ENCODE measurements at regions not wholly inside any gene's neighbourhood (a gene's known extent, or its start where the extent isn't known, plus 50 kb on each side); places are given as distances from the start of the nearest gene placed in this dataset.

DNA sequence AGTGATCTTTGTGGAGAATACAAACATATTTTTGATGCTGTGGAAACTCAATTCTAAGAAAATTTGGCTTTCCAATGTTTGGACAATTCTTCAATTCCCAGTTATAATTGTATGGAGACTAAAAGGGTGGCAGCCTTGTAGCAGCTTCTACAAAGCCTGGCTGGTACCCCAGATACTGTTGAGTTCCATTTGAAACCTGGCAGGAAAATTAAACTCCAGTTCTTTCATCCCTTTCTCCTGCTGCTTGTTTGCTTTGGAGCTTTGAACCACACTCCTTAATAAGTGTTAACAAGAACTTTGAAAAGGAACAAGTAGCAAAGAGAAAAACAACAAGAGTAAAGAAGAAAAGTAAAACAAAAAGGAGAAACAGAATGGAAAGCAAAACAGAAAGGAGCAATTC, 172.6 kb upstream of the ADAMTS5 start:
- H3K36me3 ChIP-seq (ENCODE audit: control insufficient read depth in 4 of 4, insufficient read depth in 4 of 4, low read length in 4 of 4): no peaks in the 10 kb centered on the region
- no peak overlapping the region for H3K4me3 ChIP-seq
- ATAC-seq (ENCODE audit: insufficient read depth, low FRiP score) (no peak), DNase-seq (no peak)
- no peaks in the 10 kb centered on the region for H3K27me3 ChIP-seq (ENCODE audit: control insufficient read depth in 3 of 3, insufficient read depth in 3 of 3, low read length in 2 of 3)
- peaks cover 0 to 9% (median under 1%) of the 10 kb centered on the region in 5 donors for H3K4me1 ChIP-seq (ENCODE audit: control insufficient read depth in 5 of 5, insufficient read depth in 5 of 5, low read length in 5 of 5)
- no peak overlapping the region for H3K27ac ChIP-seq (ENCODE audit: low read depth in 1 of 2, low read length in 1 of 2)
- H3K9me3 ChIP-seq (ENCODE audit: control insufficient read depth in 4 of 4, insufficient read depth in 3 of 4, low read length in 3 of 4): no peaks in the 10 kb centered on the region
- no peak overlapping the region for H3K9ac ChIP-seq (ENCODE audit: insufficient read depth in 1 of 2, low read length in 2 of 2)
- no peak for TF ChIP-seq CTCF (IDR thresholded peaks at IDR 0.05; ENCODE audit: control extremely low read depth, extremely low read depth)

DNA sequence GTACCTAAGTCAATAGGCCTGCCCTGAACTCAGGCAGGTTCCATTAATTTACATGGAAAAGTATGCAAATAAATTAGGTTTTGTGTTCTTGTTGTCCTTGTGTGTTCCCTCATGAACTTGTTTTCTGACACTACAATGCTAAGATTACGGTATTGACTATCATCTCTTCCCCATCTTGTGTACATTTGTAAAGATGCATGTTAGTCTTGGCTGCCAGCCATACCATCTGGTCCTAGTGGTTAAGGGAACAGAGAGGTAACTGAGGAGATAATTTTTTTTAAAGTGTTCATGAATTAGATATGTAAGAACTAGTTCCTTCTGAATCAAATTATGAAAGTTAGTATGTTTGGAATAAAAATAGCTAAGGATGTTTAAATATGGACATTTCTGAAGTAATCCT, 167.6 kb upstream of the ADAMTS5 start:
- H3K36me3 ChIP-seq (ENCODE audit: control insufficient read depth in 4 of 4, insufficient read depth in 4 of 4, low read length in 4 of 4): no peaks in the 10 kb centered on the region
- peaks cover 0 to 47% (median 8%) of the 10 kb centered on the region in 5 donors for H3K4me1 ChIP-seq (ENCODE audit: control insufficient read depth in 5 of 5, insufficient read depth in 5 of 5, low read length in 5 of 5)
- no peak overlapping the region for H3K9ac ChIP-seq (ENCODE audit: insufficient read depth in 1 of 2, low read length in 2 of 2)
- H3K27ac ChIP-seq (ENCODE audit: low read depth in 1 of 2, low read length in 1 of 2): no peak overlapping the region
- TF ChIP-seq CTCF (IDR thresholded peaks at IDR 0.05; ENCODE audit: control extremely low read depth, extremely low read depth): no peak
- no peaks in the 10 kb centered on the region for H3K27me3 ChIP-seq (ENCODE audit: control insufficient read depth in 3 of 3, insufficient read depth in 3 of 3, low read length in 2 of 3)
- no peaks in the 10 kb centered on the region for H3K9me3 ChIP-seq (ENCODE audit: control insufficient read depth in 4 of 4, insufficient read depth in 3 of 4, low read length in 3 of 4)
- H3K4me3 ChIP-seq: no peak overlapping the region
- ATAC-seq (ENCODE audit: insufficient read depth, low FRiP score) (no peak), DNase-seq (no peak)
- 62 to 71% methylated on average over 1 of the region's 1 CpG for WGBS, 2 donors

DNA sequence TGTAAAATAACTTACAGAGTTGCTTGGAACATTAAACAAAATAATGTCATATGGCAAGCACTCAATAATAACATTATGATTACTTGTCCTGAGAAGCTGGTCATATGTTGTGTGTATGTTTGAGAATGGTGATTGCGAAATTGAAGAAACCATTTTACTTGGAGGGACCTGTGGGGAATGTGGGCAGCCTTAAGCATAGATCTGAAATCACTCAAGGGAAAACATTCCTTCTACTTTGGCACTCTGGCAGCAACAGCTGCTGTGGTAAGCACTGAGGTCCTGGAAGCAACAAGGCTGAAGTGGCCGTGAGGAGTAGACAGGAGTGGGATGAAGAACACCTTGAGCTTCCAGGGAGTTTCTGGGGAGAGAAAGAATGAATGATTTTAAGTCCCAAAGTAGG, 165.4 kb upstream of the ADAMTS5 start:
- ATAC-seq (ENCODE audit: insufficient read depth, low FRiP score) (no peak), DNase-seq (peak; percentile 68 to 94 (median 90))
- 66 to 79% methylated on average over 2 of the region's 2 CpGs for WGBS, 2 donors
- peaks cover 0 to 47% (median 8%) of the 10 kb centered on the region in 5 donors for H3K4me1 ChIP-seq (ENCODE audit: control insufficient read depth in 5 of 5, insufficient read depth in 5 of 5, low read length in 5 of 5)
- no peaks in the 10 kb centered on the region for H3K36me3 ChIP-seq (ENCODE audit: control insufficient read depth in 4 of 4, insufficient read depth in 4 of 4, low read length in 4 of 4)
- no peak overlapping the region for H3K9ac ChIP-seq (ENCODE audit: insufficient read depth in 1 of 2, low read length in 2 of 2)
- no peak overlapping the region for H3K4me3 ChIP-seq
- no peak overlapping the region for H3K27ac ChIP-seq (ENCODE audit: low read depth in 1 of 2, low read length in 1 of 2)
- TF ChIP-seq CTCF (IDR thresholded peaks at IDR 0.05; ENCODE audit: control extremely low read depth, extremely low read depth): no peak
- no peaks in the 10 kb centered on the region for H3K27me3 ChIP-seq (ENCODE audit: control insufficient read depth in 3 of 3, insufficient read depth in 3 of 3, low read length in 2 of 3)
- no peaks in the 10 kb centered on the region for H3K9me3 ChIP-seq (ENCODE audit: control insufficient read depth in 4 of 4, insufficient read depth in 3 of 4, low read length in 3 of 4)

DNA sequence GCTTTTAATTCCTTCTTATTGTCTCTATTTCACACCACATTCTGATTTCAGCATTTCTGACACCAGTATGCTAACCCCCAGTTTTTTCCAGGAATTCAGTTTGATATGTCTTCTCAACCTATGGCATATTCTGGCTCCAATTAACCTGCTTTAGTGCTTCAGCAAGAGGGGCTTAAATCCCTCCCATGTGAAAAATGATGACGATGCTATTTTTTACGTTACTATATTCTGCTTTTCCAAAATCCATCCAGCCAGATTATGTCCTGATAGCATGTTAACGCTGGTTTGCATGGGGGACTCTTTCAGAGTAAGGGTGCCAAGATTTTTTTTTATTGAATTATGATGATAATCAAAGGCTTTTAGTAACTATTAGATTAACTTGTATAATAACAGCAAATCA, 163.3 kb upstream of the ADAMTS5 start:
- peaks cover 0 to 51% (median 8%) of the 10 kb centered on the region in 5 donors for H3K4me1 ChIP-seq (ENCODE audit: control insufficient read depth in 5 of 5, insufficient read depth in 5 of 5, low read length in 5 of 5)
- H3K27me3 ChIP-seq (ENCODE audit: control insufficient read depth in 3 of 3, insufficient read depth in 3 of 3, low read length in 2 of 3): no peaks in the 10 kb centered on the region
- H3K9ac ChIP-seq (ENCODE audit: insufficient read depth in 1 of 2, low read length in 2 of 2): no peak overlapping the region
- no peak overlapping the region for H3K4me3 ChIP-seq
- no peak for TF ChIP-seq CTCF (IDR thresholded peaks at IDR 0.05; ENCODE audit: control extremely low read depth, extremely low read depth)
- 91% methylated on average over 3 of the region's 3 CpGs for WGBS, 2 donors
- no peak overlapping the region for H3K27ac ChIP-seq (ENCODE audit: low read depth in 1 of 2, low read length in 1 of 2)
- ATAC-seq (ENCODE audit: insufficient read depth, low FRiP score) (no peak), DNase-seq (no peak)
- no peaks in the 10 kb centered on the region for H3K9me3 ChIP-seq (ENCODE audit: control insufficient read depth in 4 of 4, insufficient read depth in 3 of 4, low read length in 3 of 4)
- no peaks in the 10 kb centered on the region for H3K36me3 ChIP-seq (ENCODE audit: control insufficient read depth in 4 of 4, insufficient read depth in 4 of 4, low read length in 4 of 4)

All from lung (tissue), 11 donors.